ENCODE measurements at regions not wholly inside any gene's neighbourhood (a gene's known extent, or its start where the extent isn't known, plus 50 kb on each side); places are given as distances from the start of the nearest gene placed in this dataset.
"Not testable (repeated sequence)": the region's sequence is repeated elsewhere in the genome, so short reads cannot be mapped to it uniquely, and the experiment has no call there.

GRCh38 chr16:79834720-79835119 is 234.2 kb upstream of the MAF start:
- DNase-seq (ENCODE audit: low spot score): no peak

- DNase-seq (ENCODE audit: low spot score): not testable (repeated sequence)
Measured at GRCh38 chr16:79834003-79834402, 233.5 kb upstream of the MAF start.

GRCh38 chr16:79833559-79833958 is 233.0 kb upstream of the MAF start:
- DNase-seq (ENCODE audit: low spot score): no peak

DNA sequence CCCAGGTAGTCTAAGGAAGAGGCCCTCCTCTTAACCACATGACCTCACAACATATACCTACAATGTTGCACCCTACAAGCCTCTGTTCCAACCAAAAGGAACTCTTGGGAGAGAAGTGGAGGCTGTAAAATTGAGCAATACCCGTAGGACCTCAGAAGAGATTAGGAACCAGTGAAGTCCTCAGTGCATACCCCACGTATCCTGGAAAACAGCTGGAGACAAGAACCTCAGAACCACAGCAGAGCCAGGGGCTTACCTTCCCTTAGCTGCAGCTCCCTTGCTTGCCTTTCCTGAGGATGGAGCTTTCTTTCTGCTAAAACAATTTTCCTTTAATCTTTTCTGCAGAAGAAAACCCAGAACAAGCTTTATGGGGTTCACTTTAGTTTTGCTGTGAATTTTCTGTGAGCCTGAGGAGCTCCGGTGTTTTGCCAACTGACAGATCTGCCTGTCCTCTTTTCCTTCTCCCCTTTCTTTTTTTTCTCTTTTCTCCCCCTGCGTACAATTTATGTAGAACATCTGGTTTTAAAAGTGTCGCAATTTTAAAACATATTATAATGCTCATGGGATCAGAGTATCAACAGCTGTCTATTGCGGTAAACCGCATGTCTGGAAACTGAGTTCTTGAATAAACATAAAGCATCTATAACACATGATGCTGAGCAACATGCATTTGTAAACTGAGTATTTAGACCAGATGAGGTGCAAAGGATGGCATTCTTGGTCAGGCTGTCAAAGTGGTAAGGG is 226.4 kb upstream of the MAF start:
- no peak for DNase-seq (ENCODE audit: low spot score)

DNA sequence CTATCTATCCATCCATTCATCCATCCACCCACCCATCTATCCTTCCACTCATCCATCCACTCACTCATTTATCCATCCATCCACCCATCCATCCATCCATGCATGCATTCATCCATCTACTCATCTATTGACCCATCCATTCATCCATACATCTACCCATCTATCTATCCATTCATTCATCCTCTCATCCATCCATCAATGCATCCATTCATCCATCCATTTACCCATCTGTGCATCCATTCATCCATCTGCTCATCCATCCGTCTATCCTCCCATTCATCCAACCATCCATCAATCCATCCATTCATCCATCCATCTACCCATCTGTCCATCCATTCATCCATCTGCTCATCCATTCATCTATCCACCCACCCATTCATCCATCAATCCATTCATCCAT is 224.5 kb upstream of the MAF start:
- no peak for DNase-seq (ENCODE audit: low spot score)

DNA sequence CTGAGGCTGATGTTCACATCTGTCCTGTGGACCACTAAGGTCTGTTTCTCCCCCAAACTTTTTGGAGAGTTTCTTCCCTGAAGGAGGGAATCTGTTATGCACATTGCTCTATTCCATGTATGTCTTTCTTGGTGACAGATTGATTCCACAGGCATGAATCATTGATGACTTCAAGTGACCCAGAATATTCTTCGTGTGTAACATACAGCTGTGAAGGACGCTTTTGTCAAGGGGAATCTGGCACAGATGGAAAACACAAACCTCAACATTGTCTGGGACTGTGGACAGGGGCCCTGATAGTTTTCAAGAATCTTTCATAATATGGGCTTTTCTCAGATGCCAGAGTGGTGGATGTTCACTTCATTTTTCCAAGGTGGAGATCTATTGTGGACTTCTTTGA is 223.1 kb upstream of the MAF start:
- DNase-seq (ENCODE audit: low spot score): no peak

DNA sequence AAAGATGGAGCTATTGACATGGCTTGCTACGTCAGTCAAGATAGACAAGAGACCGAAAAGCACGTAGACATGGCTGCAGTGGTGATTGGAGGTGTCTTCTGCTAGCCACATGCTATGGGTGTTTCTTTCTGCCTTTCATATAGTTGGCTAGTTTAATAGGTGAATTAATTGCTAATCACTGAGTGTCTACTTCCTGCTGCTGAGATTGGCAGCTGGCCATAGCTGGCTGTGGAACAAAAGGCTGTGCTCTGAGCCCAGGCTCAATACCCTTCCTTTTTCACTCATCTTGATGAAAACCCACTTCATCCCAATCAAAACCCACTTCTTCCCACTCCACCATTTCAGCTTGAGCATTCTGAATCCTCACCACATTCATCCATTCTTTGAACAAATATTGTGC is 221.4 kb upstream of the MAF start:
- DNase-seq (ENCODE audit: low spot score): no peak

DNA sequence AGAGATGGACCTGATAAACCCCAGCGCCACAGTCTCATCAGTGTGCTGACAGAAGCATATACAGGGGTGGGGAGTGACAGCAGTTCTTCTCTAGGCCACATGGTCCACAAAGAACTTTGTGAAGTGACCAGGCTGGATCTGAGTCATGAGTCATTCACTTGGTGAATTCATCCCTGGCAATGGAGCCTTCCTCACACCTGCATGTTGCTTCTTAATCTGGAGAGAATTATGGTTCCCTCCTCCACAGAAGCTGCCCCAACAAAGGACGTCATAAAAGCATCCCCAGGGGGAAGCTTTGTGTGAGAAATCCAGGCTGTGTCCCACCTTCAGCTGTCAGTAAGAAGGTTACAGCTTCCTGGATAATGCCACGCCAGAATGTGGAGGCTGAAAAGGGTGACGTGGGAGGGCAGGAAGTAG is 215.6 kb upstream of the MAF start:
- no peak for DNase-seq (ENCODE audit: low spot score)

GRCh38 chr16:79815049-79815448 is 214.5 kb upstream of the MAF start:
- no peak for DNase-seq (ENCODE audit: low spot score)

DNA sequence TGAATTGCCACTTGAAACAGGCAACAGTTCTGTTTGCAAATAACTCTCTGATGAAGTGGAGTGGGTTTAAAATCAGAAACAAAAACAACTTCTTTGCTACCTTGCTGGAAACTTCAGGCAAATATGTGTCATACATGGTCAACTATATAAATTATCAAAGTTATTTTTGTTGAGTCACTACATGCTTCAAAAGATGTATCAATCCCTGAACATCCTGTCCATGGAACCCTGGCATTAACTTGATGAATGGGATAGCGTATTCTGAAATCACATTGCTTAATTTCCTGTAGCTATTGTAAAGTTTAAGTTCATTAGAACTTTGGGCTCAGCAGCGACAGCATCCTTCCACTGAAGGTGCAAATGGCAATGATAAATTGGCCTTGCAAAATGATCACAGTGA is 213.6 kb upstream of the MAF start:
- DNase-seq (ENCODE audit: low spot score): no peak

DNA sequence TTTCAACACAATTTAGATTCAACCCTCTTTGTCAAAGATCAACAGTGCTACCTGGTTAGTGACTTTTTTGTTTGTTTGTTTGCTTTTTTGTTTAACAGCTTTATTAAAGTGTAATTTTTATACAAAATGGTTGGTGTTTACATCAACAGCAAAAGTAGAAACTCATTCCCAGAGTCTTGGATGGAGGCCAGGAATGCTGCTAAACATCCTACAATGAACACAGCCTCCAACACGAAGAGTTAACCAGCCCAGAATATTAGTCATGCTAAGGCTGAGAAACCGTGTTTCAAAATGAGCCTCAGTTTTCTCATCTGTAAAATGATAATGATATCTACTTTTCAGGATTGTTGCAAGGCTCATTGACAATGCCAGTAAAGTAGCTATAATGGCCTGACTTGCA is 211.0 kb upstream of the MAF start:
- no peak for DNase-seq (ENCODE audit: low spot score)

DNA sequence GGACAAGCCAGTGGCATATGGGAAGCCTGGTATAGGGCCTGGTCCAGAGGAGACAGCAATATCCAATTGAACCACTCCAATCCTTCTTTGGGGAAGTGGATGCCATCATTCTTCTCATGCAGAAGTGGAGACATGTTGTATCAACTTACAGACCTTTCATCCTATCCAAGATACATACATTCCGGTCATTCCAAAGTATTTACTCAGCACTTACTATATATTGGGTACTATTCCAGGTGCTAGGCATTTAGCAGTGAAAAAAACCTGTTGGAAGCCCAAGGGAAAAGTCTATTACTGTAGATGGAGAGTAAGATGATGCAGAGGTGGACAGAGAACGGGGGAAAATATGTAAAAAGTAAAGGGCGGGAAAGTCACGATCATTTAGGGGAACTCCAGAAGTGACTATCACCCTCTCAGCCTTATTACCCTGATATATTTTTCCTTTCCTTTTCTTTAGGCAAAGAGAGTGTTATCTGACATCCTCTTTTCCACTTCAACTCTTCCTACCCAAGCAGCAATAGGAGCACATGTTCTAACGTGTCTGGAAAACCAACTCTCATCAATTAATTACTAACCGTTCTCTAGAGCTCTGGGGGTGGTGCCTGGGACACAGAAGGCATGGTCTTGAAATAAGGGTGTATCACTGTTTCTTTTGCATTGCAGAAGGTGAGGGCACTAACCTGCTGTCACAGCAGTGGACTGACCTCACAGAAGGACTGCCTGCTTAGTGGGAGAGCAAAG is 210.1 kb upstream of the MAF start:
- no peak for DNase-seq (ENCODE audit: low spot score)

GRCh38 chr16:79809376-79809775 is 208.8 kb upstream of the MAF start:
- no peak for DNase-seq (ENCODE audit: low spot score)

DNA sequence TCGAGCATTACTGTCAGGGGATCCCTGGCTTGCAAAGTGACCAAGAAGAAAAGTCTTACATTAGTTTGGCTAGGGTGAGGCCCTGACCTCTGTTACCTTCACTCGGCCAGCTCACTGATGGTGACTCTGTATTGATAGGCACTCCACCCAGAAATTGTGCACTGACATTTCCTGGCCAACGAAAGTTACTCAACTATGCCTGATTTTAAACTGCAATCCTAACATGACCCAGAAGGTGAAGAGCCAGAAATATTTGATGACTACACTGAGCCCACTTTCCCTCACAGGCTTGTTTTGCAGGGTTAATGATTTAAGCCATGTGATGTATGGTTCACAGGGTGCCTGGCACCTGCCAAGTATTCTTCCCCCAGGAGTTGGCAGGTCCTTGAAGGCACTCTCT is 208.2 kb upstream of the MAF start:
- DNase-seq (ENCODE audit: low spot score): no peak

DNA sequence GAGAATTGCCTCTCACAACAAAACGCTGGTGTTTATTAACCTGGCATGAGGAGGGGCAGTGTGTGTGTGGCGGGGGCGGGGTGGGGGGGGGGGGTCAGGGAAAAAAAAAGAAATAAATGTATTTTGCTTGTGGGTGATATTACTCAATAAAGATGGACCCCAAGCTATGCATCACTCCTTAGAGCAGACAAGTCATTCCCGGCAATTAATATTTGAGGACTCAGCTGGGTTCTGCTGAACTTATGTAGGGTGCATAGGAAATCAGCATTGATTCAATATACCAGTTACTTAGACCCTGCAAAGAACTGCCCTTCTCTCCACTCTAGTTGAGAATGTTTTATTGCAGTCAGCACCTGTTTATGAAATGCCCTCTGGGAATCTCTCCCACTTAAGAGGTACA is 206.2 kb upstream of the MAF start:
- no peak for DNase-seq (ENCODE audit: low spot score)

- no peak for DNase-seq (ENCODE audit: low spot score)
Measured at GRCh38 chr16:79805621-79806020, 205.1 kb upstream of the MAF start.

- DNase-seq (ENCODE audit: low spot score): no peak
Measured at GRCh38 chr16:79801646-79802045, 201.1 kb upstream of the MAF start.

- DNase-seq (ENCODE audit: low spot score): no peak
Measured at GRCh38 chr16:79800016-79800608, 199.6 kb upstream of the MAF start.

DNA sequence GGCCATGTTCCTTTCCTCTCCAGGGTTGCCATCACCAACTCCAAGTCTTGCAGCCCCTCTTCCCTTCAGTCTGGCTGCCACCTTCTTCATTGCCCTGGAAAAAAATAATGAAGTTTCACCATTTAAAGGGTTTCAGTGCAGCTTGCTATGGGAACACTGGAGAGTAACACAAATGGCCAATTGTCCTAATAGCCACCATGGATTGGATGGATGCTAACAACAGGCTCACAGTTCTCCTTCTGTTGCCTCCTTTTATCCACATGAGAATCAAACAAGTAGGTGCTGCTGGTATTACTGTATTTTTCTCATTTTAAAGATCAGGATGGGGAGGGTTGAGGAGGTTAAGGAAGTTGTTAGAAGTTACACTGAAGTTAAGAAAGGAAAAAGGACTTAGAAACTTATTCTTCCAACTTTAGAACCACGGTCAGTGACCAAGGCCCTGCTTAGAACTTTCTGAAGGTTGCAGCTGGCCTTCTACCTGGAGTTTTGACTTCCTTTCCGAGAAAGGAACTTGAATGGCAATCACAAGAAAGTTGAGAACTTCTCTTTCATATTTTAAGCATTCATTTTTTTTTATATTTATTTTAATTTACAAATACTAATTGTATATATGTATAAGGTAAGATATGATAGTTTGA is 198.0 kb upstream of the MAF start:
- no peak for DNase-seq (ENCODE audit: low spot score)

- DNase-seq (ENCODE audit: low spot score): no peak
Measured at GRCh38 chr16:79797486-79797885, 196.9 kb upstream of the MAF start.

DNA sequence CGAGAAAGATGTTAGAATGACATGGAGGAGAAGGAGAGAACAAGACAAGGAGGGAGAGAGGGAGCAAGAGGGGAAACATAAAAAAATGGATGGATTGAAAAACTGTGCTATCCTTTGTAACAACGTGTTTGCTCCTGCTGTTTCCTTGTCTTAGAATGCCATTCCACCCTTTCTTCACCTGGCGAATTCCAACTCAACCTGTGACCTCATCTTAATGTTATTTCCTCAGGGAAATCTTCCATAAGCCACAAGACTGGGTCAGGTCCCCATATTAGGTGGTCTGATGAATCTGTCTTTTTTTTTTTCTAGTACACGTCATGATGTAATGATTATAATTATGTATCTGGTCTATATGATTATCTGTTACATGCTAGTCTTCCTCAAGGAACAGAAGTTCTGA is 195.0 kb upstream of the MAF start:
- no peak for DNase-seq (ENCODE audit: low spot score)

DNA sequence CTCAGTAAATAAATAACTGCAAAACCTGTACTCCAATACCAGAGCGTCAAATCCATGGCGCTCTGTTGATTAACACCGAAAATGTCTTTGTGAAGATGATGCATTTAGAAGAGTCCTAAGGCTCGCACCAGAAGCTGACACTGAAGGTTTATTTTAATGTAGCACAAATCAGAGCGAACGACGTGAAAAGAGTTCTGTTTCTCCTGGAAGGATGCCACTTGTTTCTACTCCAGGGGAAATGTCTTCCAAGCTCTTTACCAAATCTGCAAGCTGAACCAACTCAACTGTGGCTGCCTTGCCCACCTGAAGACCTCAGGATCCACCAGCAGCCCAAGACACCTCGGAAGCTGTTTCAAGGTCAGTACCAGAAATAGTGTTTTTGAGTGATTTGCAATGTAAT is 194.4 kb upstream of the MAF start:
- DNase-seq (ENCODE audit: low spot score): no peak
